NOMO-1 treated with dmso at 0.1 percent for 144 hours (cell line): ENCODE measurements at regions not wholly inside any gene's neighbourhood (a gene's known extent, or its start where the extent isn't known, plus 50 kb on each side); places are given as distances from the start of the nearest gene placed in this dataset.
"Not testable (repeated sequence)": the region's sequence is repeated elsewhere in the genome, so short reads cannot be mapped to it uniquely, and the experiment has no call there.

ENCODE experiments used
- DNase-seq: peaks from one replicate; lab custom pipeline; 2025; ENCODE audit not compliant: unreplicated experiment; lab: John Stamatoyannopoulos, UW

GRCh38 chr5:142259758-142260157, 65.1 kb downstream of the SPRY4 start:
- DNase-seq, result no peak

GRCh38 chr5:142255831-142256230, 69.0 kb downstream of the SPRY4 start:
- no peak for DNase-seq

- no peak for DNase-seq
Measured at GRCh38 chr5:142254431-142254830, 70.4 kb downstream of the SPRY4 start.

GRCh38 chr5:142253938-142254337, 70.9 kb downstream of the SPRY4 start:
- no peak for DNase-seq

GRCh38 chr5:142250119-142250518, 74.7 kb downstream of the SPRY4 start:
- no peak for DNase-seq

GRCh38 chr5:142248853-142249462, 75.9 kb downstream of the SPRY4 start:
- no peak for DNase-seq

- no peak for DNase-seq
Measured at GRCh38 chr5:142246258-142246657, 78.6 kb downstream of the SPRY4 start.

- no peak for DNase-seq
Measured at GRCh38 chr5:142245786-142246185, 79.0 kb downstream of the SPRY4 start.

GRCh38 chr5:142244440-142244839, 80.4 kb downstream of the SPRY4 start:
- DNase-seq, result no peak

GRCh38 chr5:142242272-142242671, 82.5 kb downstream of the SPRY4 start:
- DNase-seq, result peak; percentile 38

- no peak for DNase-seq
Measured at GRCh38 chr5:142239394-142240159, 85.2 kb downstream of the SPRY4 start.

- DNase-seq, result no peak
Measured at GRCh38 chr5:142237707-142238106, 87.1 kb downstream of the SPRY4 start.

GRCh38 chr5:142236673-142237290, 88.0 kb downstream of the SPRY4 start:
- not testable (repeated sequence) for DNase-seq

GRCh38 chr5:142235870-142236672, 88.8 kb downstream of the SPRY4 start:
- no peak for DNase-seq

GRCh38 chr5:142235050-142235797, 89.6 kb downstream of the SPRY4 start:
- DNase-seq, result no peak

GRCh38 chr5:142233083-142234032, 91.5 kb downstream of the SPRY4 start:
- no peak for DNase-seq

- not testable (repeated sequence) for DNase-seq
Measured at GRCh38 chr5:142230949-142231348, 93.9 kb downstream of the SPRY4 start.

- DNase-seq, result no peak
Measured at GRCh38 chr5:142225141-142225540, 99.7 kb downstream of the SPRY4 start.

- no peak for DNase-seq
Measured at GRCh38 chr5:142222866-142223558, 101.8 kb downstream of the SPRY4 start.
